Chondrocyte (in vitro differentiated cells): ENCODE measurements at regions not wholly inside any gene's neighbourhood (a gene's known extent, or its start where the extent isn't known, plus 50 kb on each side); places are given as distances from the start of the nearest gene placed in this dataset.

ENCODE experiments used
- DNase-seq: peaks from one replicate; pipeline ENCODE4 v3.0.0; 2021; ENCODE audit warnings: mixed read lengths, low spot score
- H3K27ac Mint-ChIP-seq: one replicate; pipeline ENCODE4 v1.8.0; 2021; ENCODE audit warnings: mild to moderate bottlenecking, moderate library complexity, mixed read lengths; ENCODE audit not compliant: unreplicated experiment
- H3K27me3 Mint-ChIP-seq: 2 replicates; pipeline ENCODE4 v1.8.0; 2021; ENCODE audit warnings: low read depth, mixed read lengths
- H3K36me3 Mint-ChIP-seq: 2 replicates; pipeline ENCODE4 v1.8.0; 2021; ENCODE audit warnings: low read depth, mixed read lengths
- H3K4me1 Mint-ChIP-seq: 2 replicates; pipeline ENCODE4 v1.8.0; 2021; ENCODE audit warnings: low read depth, mild to moderate bottlenecking, mixed read lengths
- H3K4me3 Mint-ChIP-seq: one replicate; pipeline ENCODE4 v1.8.0; 2021; ENCODE audit warnings: mild to moderate bottlenecking, moderate library complexity, mixed read lengths; ENCODE audit not compliant: unreplicated experiment
- H3K9me3 Mint-ChIP-seq: 2 replicates; pipeline ENCODE4 v1.8.0; 2021; ENCODE audit warnings: low read depth, mixed read lengths
- TF ChIP-seq, protein P1 (sequence below): fragments of 200-600 bp; sonication (generic); IDR thresholded peaks from 2 replicates; pipeline ENCODE4 v1.5.0; 2021; ENCODE audit warnings: antibody characterized with exemption, mild to moderate bottlenecking, moderate library complexity

DNA sequence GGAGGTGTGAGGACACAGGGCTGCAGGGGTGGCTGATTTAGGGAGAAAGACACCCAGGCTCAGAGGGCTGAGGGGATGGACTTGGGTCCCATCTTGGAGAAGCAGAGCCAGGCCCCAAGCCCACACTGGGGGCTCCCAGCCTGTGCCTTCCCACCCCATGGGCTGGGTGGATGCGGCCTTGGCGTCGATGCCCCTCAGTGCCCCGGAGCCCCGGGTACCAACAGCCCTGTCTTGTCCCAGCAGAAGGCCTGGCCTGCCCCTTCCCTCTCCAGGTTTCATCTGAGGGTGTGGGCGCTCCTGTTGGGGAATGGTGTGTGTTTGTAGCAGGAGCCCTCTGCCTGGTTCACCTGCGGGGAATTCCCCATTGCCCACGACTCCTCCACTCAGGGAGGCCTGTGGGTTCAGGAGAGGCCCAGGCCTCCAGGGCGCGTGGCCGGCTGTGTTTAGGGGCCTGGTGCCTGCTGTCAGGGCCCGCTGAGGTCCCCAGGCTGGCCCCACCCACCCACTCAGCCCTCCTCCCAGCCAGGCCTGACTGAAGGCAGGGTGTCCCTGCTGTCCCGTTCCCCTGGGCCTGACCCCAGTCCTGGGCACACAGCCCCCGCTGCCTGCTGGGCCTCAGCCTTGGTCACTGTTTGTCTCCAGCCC, 51.1 kb upstream of the BEGAIN start:
- H3K4me1 Mint-ChIP-seq = peaks cover 9% of the 10 kb centered on the region
- H3K9me3 Mint-ChIP-seq = no peaks in the 10 kb centered on the region
- TF ChIP-seq, protein P1, sequence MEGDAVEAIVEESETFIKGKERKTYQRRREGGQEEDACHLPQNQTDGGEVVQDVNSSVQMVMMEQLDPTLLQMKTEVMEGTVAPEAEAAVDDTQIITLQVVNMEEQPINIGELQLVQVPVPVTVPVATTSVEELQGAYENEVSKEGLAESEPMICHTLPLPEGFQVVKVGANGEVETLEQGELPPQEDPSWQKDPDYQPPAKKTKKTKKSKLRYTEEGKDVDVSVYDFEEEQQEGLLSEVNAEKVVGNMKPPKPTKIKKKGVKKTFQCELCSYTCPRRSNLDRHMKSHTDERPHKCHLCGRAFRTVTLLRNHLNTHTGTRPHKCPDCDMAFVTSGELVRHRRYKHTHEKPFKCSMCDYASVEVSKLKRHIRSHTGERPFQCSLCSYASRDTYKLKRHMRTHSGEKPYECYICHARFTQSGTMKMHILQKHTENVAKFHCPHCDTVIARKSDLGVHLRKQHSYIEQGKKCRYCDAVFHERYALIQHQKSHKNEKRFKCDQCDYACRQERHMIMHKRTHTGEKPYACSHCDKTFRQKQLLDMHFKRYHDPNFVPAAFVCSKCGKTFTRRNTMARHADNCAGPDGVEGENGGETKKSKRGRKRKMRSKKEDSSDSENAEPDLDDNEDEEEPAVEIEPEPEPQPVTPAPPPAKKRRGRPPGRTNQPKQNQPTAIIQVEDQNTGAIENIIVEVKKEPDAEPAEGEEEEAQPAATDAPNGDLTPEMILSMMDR = no peak
- no peak for DNase-seq
- H3K27me3 Mint-ChIP-seq = peaks cover 12% of the 10 kb centered on the region
- no peaks in the 10 kb centered on the region for H3K36me3 Mint-ChIP-seq
- H3K4me3 Mint-ChIP-seq = no peak overlapping the region
- no peak overlapping the region for H3K27ac Mint-ChIP-seq

DNA sequence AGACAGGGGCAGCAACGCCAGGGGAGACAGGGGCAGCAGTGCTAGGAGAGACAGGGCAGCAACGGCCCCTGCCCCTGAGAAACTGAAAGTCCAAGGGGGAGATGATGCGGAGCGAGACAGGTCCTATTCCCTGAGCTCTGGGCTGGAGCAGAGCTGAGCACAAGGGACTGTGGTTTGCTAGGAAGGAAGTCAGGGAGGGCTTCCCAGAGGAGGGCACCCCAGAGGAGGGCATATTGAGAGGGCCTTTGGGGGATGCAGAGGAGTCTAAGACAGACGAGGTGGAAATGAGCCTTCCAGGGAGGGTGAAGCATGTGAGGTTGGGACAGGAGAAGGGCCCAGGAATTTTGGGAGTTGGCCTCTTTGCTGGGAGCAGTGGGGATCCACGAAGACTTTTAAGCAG, 52.1 kb upstream of the BEGAIN start:
- H3K4me3 Mint-ChIP-seq = no peak overlapping the region
- TF ChIP-seq, protein P1 = no peak
- no peak overlapping the region for H3K27ac Mint-ChIP-seq
- DNase-seq = no peak
- peaks cover 6% of the 10 kb centered on the region for H3K27me3 Mint-ChIP-seq
- no peaks in the 10 kb centered on the region for H3K36me3 Mint-ChIP-seq
- H3K9me3 Mint-ChIP-seq = no peaks in the 10 kb centered on the region
- H3K4me1 Mint-ChIP-seq = peaks cover 9% of the 10 kb centered on the region

DNA sequence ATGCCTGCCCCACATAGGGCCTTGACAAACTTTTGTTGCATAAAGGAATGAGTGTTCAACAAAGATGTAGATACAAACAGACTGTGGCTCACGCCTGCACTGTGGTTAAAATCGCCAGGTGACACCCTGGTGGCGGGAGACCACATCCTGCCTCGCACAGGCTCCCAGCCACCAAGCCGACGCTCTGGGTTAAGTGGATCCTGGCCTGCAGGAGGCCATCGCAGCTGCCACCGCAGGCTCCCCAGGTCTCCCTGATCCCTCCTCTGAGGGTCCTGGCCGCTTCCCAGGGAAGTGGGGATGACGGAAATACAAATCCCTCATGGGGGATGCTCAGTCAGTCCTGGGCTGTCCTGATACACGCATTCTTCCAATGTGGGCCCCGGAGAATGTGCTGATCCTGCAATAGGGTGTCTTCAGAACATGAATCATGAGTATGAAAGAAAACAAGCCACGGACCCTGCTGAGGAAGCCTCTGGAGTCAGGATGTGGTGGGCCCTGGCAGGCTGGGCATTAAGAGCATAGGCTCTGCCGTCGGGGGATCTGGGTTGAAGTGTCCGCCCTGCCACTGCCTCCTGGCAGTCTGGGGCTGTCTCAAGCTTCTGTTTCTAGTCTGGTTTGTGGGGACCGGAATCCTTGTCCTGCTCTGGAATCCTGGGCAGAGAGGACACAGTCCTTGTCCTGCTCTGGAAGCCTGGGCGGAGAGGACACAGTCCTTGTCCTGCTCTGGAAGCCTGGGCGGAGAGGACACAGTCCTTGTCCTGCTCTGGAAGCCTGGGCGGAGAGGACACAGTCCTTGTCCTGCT, 53.5 kb upstream of the BEGAIN start:
- peaks cover under 1% of the 10 kb centered on the region for H3K9me3 Mint-ChIP-seq
- no peaks in the 10 kb centered on the region for H3K36me3 Mint-ChIP-seq
- H3K4me1 Mint-ChIP-seq = peaks cover 17% of the 10 kb centered on the region
- TF ChIP-seq, protein P1 = peak; percentile 37
- H3K27me3 Mint-ChIP-seq = no peaks in the 10 kb centered on the region
- H3K4me3 Mint-ChIP-seq = no peak overlapping the region
- H3K27ac Mint-ChIP-seq = peak overlapping the region; percentile 68
- DNase-seq = no peak

DNA sequence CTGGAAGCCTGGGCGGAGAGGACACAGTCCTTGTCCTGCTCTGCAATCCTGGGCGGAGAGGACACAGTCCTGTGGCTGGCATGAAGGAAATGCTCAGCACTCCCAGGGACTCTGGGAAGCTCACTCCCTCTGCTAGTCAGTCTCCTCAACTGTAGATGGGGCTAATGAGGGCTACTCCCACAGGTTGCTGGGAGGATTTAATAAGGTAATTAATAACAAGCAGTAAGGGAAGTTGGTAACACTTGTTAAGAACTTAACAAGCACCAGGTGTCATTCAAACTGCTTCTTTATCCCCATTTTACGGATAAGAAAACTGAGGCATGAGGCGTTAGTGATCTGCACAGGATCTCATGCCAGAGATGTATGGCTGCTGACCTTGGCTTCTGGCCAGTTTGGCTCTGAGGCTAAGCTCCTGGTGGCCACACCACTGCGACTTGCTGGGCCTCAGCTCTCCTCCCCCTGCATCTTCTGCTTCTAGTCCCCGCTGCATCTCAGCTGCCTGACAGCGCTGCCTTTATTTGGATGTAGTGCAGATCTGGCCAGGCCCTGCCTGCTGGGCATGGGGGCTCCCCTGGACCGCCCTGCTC, 54.1 kb upstream of the BEGAIN start:
- H3K4me3 Mint-ChIP-seq = no peak overlapping the region
- no peak overlapping the region for H3K27ac Mint-ChIP-seq
- DNase-seq = no peak
- H3K27me3 Mint-ChIP-seq = no peaks in the 10 kb centered on the region
- H3K9me3 Mint-ChIP-seq = peaks cover 5% of the 10 kb centered on the region
- H3K4me1 Mint-ChIP-seq = peaks cover 20% of the 10 kb centered on the region
- H3K36me3 Mint-ChIP-seq = peaks cover 2% of the 10 kb centered on the region
- TF ChIP-seq, protein P1 = peak; percentile 26

DNA sequence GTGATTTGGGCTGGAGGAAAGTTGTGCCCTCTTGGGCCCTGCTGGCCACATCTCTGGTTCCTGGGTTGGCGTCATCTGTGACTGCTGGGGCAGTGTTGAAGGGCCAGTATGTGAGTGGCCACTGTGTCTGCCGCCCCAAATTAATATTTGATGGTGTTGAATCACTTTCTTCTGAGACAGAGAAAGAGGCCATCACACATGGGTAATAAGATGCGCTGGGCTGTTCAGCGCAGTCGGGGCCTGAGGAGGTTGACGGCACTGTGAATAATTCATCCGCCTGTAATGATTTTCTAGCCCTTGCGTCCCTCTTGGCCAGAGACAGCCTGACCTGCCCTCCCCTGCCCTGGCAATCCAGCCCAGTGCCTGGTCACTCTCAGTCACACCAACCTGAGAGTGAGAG, 56.2 kb upstream of the BEGAIN start:
- Mint-ChIP-seq H3K36me3 (peaks cover 2% of the 10 kb centered on the region), H3K27me3 (no peaks in the 10 kb centered on the region), H3K9me3 (peaks cover 5% of the 10 kb centered on the region), H3K4me3 (no peak overlapping the region), H3K27ac (no peak overlapping the region), H3K4me1 (peaks cover 20% of the 10 kb centered on the region)
- TF ChIP-seq, protein P1 = no peak
- DNase-seq = no peak
